ENCODE measurements at regions not wholly inside any gene's neighbourhood (a gene's known extent, or its start where the extent isn't known, plus 50 kb on each side); places are given as distances from the start of the nearest gene placed in this dataset.

DNA sequence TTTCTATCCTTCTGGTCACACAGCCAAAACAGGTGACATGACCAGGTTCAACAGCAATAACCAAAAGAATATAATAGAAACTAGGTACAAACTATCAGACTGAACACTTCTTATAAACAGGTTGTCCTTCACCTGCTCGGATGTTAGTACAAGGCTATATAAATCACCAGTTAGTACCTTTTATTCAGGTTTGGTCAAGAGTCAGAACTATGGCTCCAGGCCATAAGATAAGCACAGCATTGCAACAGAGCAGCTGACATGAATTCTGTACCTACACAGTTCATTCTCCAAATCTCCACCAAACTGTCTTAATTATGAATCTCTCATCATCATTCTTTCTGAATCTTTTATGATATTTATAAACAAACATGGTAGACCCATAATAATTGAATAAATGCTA is 123.9 kb downstream of the DIO2 start:
- ATAC-seq, result no peak
- TF ChIP-seq ZFP30 (CRISPR knock-in tag; IDR thresholded peaks at IDR 0.05), result no peak
- no peak for TF ChIP-seq ARNTL (CRISPR knock-in tag; IDR thresholded peaks at IDR 0.05; ENCODE audit: borderline replicate concordance, low read depth)
- TF ChIP-seq, protein P1, sequence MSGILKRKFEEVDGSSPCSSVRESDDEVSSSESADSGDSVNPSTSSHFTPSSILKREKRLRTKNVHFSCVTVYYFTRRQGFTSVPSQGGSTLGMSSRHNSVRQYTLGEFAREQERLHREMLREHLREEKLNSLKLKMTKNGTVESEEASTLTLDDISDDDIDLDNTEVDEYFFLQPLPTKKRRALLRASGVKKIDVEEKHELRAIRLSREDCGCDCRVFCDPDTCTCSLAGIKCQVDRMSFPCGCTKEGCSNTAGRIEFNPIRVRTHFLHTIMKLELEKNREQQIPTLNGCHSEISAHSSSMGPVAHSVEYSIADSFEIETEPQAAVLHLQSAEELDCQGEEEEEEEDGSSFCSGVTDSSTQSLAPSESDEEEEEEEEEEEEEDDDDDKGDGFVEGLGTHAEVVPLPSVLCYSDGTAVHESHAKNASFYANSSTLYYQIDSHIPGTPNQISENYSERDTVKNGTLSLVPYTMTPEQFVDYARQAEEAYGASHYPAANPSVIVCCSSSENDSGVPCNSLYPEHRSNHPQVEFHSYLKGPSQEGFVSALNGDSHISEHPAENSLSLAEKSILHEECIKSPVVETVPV (CRISPR knock-in tag; IDR thresholded peaks at IDR 0.05), result no peak
- TF ChIP-seq ZFP3 (CRISPR knock-in tag; IDR thresholded peaks at IDR 0.05), result no peak
- TF ChIP-seq ZNF70 (CRISPR knock-in tag; IDR thresholded peaks at IDR 0.05), result no peak
- no peak for TF ChIP-seq OSR1 (CRISPR knock-in tag; IDR thresholded peaks at IDR 0.05)
- TF ChIP-seq POU6F1 (CRISPR knock-in tag; IDR thresholded peaks at IDR 0.05; ENCODE audit: borderline replicate concordance, low read depth), result no peak
- no peak for TF ChIP-seq TSHZ2 (CRISPR knock-in tag; IDR thresholded peaks at IDR 0.05)
- no peak for TF ChIP-seq ISL1 (CRISPR knock-in tag; IDR thresholded peaks at IDR 0.05)
- TF ChIP-seq TOX (CRISPR knock-in tag; IDR thresholded peaks at IDR 0.05; ENCODE audit: borderline replicate concordance), result no peak
- no peak for TF ChIP-seq GLIS3 (CRISPR knock-in tag; IDR thresholded peaks at IDR 0.05)
- TF ChIP-seq, protein P2, sequence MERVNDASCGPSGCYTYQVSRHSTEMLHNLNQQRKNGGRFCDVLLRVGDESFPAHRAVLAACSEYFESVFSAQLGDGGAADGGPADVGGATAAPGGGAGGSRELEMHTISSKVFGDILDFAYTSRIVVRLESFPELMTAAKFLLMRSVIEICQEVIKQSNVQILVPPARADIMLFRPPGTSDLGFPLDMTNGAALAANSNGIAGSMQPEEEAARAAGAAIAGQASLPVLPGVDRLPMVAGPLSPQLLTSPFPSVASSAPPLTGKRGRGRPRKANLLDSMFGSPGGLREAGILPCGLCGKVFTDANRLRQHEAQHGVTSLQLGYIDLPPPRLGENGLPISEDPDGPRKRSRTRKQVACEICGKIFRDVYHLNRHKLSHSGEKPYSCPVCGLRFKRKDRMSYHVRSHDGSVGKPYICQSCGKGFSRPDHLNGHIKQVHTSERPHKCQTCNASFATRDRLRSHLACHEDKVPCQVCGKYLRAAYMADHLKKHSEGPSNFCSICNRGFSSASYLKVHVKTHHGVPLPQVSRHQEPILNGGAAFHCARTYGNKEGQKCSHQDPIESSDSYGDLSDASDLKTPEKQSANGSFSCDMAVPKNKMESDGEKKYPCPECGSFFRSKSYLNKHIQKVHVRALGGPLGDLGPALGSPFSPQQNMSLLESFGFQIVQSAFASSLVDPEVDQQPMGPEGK (CRISPR knock-in tag; IDR thresholded peaks at IDR 0.05; ENCODE audit: borderline replicate concordance), result no peak

DNA sequence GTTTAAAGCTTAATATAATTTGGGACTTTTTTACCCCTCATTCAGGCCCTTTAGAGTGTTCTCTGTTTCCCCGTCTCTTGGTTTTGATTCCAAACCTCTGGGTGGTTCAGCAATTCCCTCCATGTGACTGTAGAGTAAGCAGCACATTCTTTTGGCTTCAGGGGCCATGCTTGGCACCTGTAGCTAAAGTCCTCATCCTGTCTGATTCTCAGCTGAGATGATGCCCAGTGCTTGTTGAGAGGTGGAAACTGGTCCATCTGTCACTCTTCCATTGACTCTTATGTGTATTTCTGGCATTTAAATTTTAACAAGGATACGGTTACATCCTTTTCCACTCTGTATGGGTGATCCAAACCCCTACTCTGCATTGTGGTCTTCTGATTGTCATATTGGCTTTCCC is 127.1 kb downstream of the DIO2 start:
- ATAC-seq, result no peak

More for the DNA sequence above, 127.1 kb downstream of the DIO2 start:
- TF ChIP-seq, protein P1 (CRISPR knock-in tag; IDR thresholded peaks at IDR 0.05), result no peak
- TF ChIP-seq TSHZ2 (CRISPR knock-in tag; IDR thresholded peaks at IDR 0.05), result no peak
